Suprapubic skin (tissue), 4 donors: ENCODE measurements at regions not wholly inside any gene's neighbourhood (a gene's known extent, or its start where the extent isn't known, plus 50 kb on each side); places are given as distances from the start of the nearest gene placed in this dataset.
"Not testable (repeated sequence)": the region's sequence is repeated elsewhere in the genome, so short reads cannot be mapped to it uniquely, and the experiment has no call there.

Experiments
- POLR2A ChIP-seq, 2 donors: fragments of 450-650 bp; IDR thresholded peaks; one replicate each; pipeline ENCODE4 v1.6.1; 2017; ENCODE audit warnings: antibody characterized with exemption in 2 of 2, mild to moderate bottlenecking in 2 of 2, moderate library complexity in 2 of 2
- POLR2AphosphoS5 ChIP-seq, 3 donors: sonication (generic); formaldehyde crosslinking; IDR thresholded peaks; one replicate each; pipeline ENCODE4 v1.6.1; 2017; ENCODE audit warnings: antibody characterized with exemption in 3 of 3

GRCh38 chr4:27974881-27975280, 1114.2 kb downstream of the STIM2 start:
- not testable (repeated sequence) for TF ChIP-seq POLR2AphosphoS5, POLR2A (IDR thresholded peaks at IDR 0.05)
